ENCODE measurements at regions not wholly inside any gene's neighbourhood (a gene's known extent, or its start where the extent isn't known, plus 50 kb on each side); places are given as distances from the start of the nearest gene placed in this dataset.

- TF ChIP-seq POLR2A (IDR thresholded peaks at IDR 0.05; ENCODE audit: low read length) = no peak
- TF ChIP-seq GATA1 (IDR thresholded peaks at IDR 0.05; ENCODE audit: low read depth, low read length) = no peak
Measured at GRCh38 chr2:228802181-228803071, 468.7 kb downstream of the PID1 start.
